ENCODE measurements at regions not wholly inside any gene's neighbourhood (a gene's known extent, or its start where the extent isn't known, plus 50 kb on each side); places are given as distances from the start of the nearest gene placed in this dataset.

DNA sequence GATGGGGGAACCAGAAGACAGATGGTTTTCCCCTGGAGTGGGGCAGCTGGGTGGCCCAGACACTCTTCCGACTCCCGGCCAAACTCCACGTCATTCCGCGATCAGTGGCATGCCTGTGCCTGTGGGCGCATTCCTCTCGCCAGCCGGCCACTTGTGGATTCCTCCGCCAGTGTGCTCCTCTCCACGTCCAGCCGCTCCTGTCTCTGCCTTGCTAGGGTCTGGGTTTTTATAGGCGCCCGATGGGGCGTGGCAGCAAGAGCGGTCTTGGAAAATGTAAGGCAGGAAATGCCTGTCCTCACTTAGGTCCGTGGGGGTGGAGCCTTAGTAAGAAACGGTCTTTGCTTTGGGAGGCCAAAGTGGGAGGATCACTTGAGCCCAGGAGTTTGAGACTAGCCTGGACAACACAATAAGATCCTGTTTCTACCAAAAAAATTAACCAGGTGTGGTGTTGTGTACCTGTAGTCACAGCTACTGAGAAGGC is 81.6 kb upstream of the SEPTIN5 start:
- TF ChIP-seq, protein P1, sequence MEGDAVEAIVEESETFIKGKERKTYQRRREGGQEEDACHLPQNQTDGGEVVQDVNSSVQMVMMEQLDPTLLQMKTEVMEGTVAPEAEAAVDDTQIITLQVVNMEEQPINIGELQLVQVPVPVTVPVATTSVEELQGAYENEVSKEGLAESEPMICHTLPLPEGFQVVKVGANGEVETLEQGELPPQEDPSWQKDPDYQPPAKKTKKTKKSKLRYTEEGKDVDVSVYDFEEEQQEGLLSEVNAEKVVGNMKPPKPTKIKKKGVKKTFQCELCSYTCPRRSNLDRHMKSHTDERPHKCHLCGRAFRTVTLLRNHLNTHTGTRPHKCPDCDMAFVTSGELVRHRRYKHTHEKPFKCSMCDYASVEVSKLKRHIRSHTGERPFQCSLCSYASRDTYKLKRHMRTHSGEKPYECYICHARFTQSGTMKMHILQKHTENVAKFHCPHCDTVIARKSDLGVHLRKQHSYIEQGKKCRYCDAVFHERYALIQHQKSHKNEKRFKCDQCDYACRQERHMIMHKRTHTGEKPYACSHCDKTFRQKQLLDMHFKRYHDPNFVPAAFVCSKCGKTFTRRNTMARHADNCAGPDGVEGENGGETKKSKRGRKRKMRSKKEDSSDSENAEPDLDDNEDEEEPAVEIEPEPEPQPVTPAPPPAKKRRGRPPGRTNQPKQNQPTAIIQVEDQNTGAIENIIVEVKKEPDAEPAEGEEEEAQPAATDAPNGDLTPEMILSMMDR (IDR thresholded peaks at IDR 0.05; ENCODE audit: extremely low read depth, missing control alignments) = no peak
- DNase-seq (ENCODE audit: low spot score) = no peak

DNA sequence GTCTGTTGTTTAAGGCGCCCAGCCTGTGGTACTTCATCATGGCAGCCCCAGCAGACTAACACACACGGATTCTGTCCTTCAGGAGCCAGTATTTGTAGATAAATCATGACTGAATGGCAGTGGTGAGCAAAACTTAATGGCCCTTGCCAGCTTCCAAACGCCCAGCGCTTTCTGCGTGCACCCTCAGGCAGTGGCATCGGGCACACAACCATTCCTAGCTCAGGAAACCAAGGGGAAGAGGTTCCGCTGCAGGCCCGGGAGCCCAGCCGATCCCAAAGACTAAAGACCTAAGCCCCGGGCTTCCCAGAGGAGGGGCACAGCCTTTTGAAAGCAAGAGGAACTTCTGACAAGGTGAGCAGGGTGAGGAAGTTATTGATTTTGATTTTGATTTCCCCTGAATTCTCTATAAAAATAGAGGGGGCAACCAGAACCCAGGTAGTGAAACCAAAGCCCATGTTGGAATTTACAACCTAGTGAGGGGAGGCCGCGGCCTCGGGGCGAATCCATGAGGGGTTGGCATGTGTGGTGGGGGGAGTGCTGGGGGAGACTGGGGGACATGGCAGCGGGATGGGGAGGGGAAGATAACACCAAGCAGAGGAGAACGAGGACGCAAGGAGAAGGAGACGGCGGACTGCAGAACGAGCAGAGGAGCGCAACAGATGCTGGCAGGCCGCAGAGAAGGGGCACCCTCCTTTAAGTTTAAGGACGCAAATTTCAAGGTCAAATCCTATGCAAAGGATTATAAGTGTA is 79.9 kb upstream of the SEPTIN5 start:
- DNase-seq (ENCODE audit: low spot score) = no peak
- TF ChIP-seq, protein P1 (IDR thresholded peaks at IDR 0.05; ENCODE audit: extremely low read depth, missing control alignments) = no peak

DNA sequence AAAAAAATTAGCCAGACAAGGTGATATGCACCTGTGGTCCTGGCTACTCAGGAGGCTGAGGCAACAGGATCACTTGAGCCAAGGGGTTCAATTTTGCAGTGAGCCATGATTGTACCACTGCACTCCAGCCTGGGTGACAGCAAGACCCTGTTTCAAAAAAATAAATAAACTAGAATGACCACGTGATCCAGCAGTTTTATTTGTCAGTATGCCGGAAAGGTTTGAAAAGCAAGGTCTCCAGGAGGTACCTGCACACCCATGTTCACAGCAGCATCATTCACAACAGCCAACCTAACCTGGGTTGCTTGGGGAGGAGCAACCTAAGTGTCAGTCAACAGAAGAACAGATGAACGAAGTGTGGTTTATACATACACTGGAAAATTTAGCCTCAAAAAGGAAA is 78.7 kb upstream of the SEPTIN5 start:
- TF ChIP-seq, protein P1 (IDR thresholded peaks at IDR 0.05; ENCODE audit: extremely low read depth, missing control alignments) = no peak

DNA sequence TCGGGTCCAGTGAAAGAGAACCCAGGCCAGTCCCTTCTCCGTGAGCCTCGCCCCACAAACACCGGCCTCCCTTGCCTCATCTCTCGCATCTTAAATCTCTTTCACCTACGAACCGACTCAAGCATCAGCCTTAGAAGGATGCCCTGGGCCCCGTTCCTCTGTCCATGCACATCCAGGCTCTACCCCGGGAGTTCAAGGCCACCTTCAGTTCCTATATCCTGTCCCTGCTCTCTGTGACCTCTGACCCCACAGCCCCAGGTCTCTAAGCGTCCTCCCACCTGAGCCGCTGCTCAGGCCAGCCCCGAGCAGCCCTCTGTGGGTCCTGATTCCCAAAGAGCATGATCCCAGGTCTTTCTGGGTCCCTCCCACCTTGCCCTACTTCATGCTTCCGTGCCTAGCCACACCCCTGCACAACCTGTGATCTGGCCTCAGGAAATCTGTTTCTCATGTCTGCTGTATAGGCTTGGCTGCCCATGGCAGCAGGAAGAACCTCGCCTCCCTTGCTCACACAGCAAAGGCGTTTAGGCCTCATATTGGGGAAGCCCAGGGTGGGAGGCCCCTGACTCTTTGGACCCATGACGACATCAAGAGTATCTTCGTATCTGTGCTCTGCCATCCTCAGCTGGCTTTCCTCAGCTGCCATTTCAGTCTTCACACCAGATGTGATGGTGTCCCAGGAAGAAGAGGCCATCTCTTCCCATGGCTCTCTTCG is 77.5 kb upstream of the SEPTIN5 start:
- DNase-seq (ENCODE audit: low spot score) = no peak
- TF ChIP-seq, protein P1 (IDR thresholded peaks at IDR 0.05; ENCODE audit: extremely low read depth, missing control alignments) = no peak

More for the DNA sequence above, 78.7 kb upstream of the SEPTIN5 start:
- no peak for DNase-seq (ENCODE audit: low spot score)

DNA sequence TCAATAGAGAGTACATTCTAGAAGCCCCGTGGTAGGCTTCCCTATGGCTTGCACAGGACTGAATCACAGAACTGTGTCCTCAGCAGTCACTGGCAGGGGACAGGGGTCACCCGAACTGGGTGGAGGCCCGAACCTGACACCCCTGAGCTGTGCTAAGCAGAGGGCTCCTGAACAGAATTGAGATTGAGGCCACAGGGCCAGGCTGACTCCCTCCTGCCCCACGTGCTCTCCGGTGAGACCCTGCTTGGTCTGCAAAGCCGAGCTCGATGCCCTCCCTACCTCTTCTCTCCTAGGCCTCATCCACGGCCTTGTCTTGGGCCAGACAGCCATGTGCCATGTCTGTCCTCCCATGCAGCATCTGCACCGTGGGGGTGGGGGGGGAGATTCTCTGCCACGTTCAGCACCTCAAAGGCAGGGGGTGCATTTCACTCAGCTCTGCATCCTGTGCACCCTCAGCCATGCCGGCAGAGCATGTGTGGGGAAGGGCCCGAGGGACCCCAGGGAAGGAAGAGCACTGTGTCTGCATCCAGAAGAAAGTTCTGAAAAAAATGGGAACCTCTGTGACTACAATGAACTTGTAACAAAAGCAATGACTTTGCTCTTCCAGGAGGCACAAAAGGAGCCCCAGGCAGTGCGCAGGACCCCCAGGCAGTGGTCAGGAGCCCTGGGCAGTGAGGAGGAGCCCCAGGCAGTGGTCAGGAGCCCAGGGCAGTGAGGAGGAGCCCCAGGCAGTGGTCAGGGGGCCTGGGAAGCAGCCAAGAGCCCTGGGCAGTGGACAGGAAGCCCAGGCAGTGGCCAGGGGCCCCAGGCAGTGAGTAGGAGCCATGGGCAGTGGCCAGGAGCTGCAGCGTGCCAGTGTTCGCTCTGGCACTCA is 76.7 kb upstream of the SEPTIN5 start:
- DNase-seq (ENCODE audit: low spot score) = no peak

DNA sequence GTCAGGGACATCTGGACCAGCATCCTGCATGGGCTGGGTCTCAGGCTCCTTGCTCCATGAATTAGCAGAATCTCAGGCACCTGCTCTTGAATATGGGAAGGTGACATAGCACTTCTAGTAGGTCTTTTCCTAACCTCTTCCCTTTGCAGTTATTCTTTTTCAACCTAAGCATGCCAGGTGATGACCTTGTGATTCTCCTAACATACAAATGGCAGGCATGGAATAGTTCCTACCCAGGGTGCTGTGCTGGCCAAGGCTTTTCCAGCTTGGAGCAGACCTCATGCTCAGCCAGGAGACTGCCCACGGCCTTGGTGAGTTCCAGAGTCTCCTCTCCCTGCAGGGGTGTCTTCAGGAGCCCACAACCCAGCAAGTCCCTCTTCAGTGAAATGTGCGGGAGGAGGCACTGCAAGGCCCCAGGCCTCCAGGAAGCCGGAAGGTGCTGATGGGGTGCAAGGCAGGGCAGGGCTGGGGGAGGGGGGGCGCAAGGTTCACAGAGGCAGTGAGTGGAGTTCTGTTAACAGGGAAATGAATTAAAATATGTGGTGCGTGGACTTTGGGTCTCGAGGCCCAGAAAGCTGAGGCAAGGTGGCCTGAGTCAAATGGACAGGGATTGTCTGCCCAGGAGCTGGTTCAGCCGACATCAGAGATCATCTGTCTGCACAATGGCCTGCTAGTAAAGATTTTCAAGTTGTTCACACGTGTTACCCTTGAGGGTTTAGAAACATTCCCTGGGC is 75.9 kb upstream of the SEPTIN5 start:
- TF ChIP-seq, protein P1 (IDR thresholded peaks at IDR 0.05; ENCODE audit: extremely low read depth, missing control alignments) = no peak
- DNase-seq (ENCODE audit: low spot score) = no peak

More for the DNA sequence above, 76.7 kb upstream of the SEPTIN5 start:
- TF ChIP-seq, protein P1 (IDR thresholded peaks at IDR 0.05; ENCODE audit: extremely low read depth, missing control alignments) = no peak
